HEK293T (cell line): ENCODE measurements at regions not wholly inside any gene's neighbourhood (a gene's known extent, or its start where the extent isn't known, plus 50 kb on each side); places are given as distances from the start of the nearest gene placed in this dataset.

Source experiments
- ARNT ChIP-seq: fragments of 450-650 bp; IDR thresholded peaks from 2 replicates; pipeline ENCODE4 v1.6.1; 2017; ENCODE audit warnings: mild to moderate bottlenecking
- BHLHE40 ChIP-seq: fragments of 450-650 bp; IDR thresholded peaks from 2 replicates; pipeline ENCODE4 v1.6.1; 2016; ENCODE audit warnings: mild to moderate bottlenecking, moderate library complexity, borderline replicate concordance
- CTBP1 ChIP-seq: fragments of 450-650 bp; IDR thresholded peaks from 2 replicates; pipeline ENCODE4 v1.6.1; 2016; ENCODE audit warnings: borderline replicate concordance
- FOXA1 ChIP-seq: fragments of 450-650 bp; IDR thresholded peaks from 2 replicates; pipeline ENCODE4 v1.6.1; 2016; ENCODE audit warnings: mild to moderate bottlenecking
- FOXM1 ChIP-seq: fragments of 450-650 bp; IDR thresholded peaks from 2 replicates; pipeline ENCODE4 v1.6.1; 2017; ENCODE audit warnings: mild to moderate bottlenecking, borderline replicate concordance
- HDGF ChIP-seq: fragments of 450-650 bp; IDR thresholded peaks from 2 replicates; pipeline ENCODE4 v1.6.1; 2017; ENCODE audit warnings: antibody characterized with exemption, borderline replicate concordance
- NFRKB ChIP-seq: fragments of 450-650 bp; IDR thresholded peaks from 2 replicates; pipeline ENCODE4 v1.6.1; 2016; ENCODE audit warnings: mild to moderate bottlenecking, moderate library complexity
- SP1 ChIP-seq: fragments of 450-650 bp; IDR thresholded peaks from 2 replicates; pipeline ENCODE4 v1.6.1; 2017
- SUZ12 ChIP-seq: fragments of 450-650 bp; IDR thresholded peaks from 2 replicates; pipeline ENCODE4 v1.6.1; 2016; ENCODE audit warnings: mild to moderate bottlenecking
- TARDBP ChIP-seq: fragments of 450-650 bp; IDR thresholded peaks from 2 replicates; pipeline ENCODE4 v1.6.1; 2016

GRCh38 chr9:85414390-85414789 lies 327.4 kb downstream of the AGTPBP1 start:
- no peak for TF ChIP-seq TARDBP
- no peak for TF ChIP-seq ARNT
- TF ChIP-seq SP1, result no peak
- no peak for TF ChIP-seq CTBP1
- TF ChIP-seq FOXA1, result no peak
- TF ChIP-seq BHLHE40, result no peak
- TF ChIP-seq SUZ12, result no peak
- no peak for TF ChIP-seq FOXM1
- TF ChIP-seq HDGF, result no peak
- TF ChIP-seq NFRKB, result no peak
